IMR-90 (cell line): ENCODE measurements at regions not wholly inside any gene's neighbourhood (a gene's known extent, or its start where the extent isn't known, plus 50 kb on each side); places are given as distances from the start of the nearest gene placed in this dataset.

ENCODE experiments used
- ATAC-seq: fragments of 200-7000 bp; cut with Tn5 transposase; 2 replicates; pipeline ENCODE4 v1.9.1; 2020; ENCODE audit warnings: low read depth, mild to moderate bottlenecking, moderate library complexity
- BruUV-seq: library from RNA; stranded (reverse); fragments of 400-500 nt; replicated peaks from 2 replicates; lab custom pipeline; 2021; lab: Mats Ljungman, UMichigan
- CTCF ChIA-PET: fragments of 300-600 bp; formaldehyde crosslinking; extraction: SDS; loops from one replicate; lab custom pipeline; 2021; ENCODE audit warnings: antibody characterized with exemption; lab: Yijun Ruan, JAX
- POLR2A ChIA-PET: fragments of 300-600 bp; sonication (Branson Sonifier 250); formaldehyde crosslinking; loops from one replicate; lab custom pipeline; 2022; ENCODE audit warnings: antibody characterized with exemption; ENCODE audit not compliant: unreplicated experiment; lab: Charles Lee
- DNase-seq: peaks from one replicate; pipeline ENCODE4 v3.0.0; 2013
- H2AFZ ChIP-seq: replicated peaks from 2 replicates; pipeline ENCODE3; 2013; ENCODE audit warnings: low read length, mild to moderate bottlenecking; ENCODE audit not compliant: poor library complexity
- H2AK5ac ChIP-seq: 2 replicates; pipeline ENCODE4 v1.6.1; 2013; ENCODE audit warnings: low read depth, low read length, inconsistent platforms
- H2AK9ac ChIP-seq: replicated peaks from 2 replicates; pipeline ENCODE3; 2013; ENCODE audit warnings: mild to moderate bottlenecking, low read depth, low read length, moderate library complexity; ENCODE audit not compliant: poor library complexity
- H2BK120ac ChIP-seq: 2 replicates; pipeline ENCODE4 v1.6.1; 2013; ENCODE audit warnings: low read depth, low read length, inconsistent platforms
- H2BK15ac ChIP-seq: 3 replicates; pipeline ENCODE4 v1.6.1; 2013; ENCODE audit warnings: low read depth, low read length, inconsistent platforms
- H2BK20ac ChIP-seq: 2 replicates; pipeline ENCODE4 v1.6.1; 2013; ENCODE audit warnings: low read depth, mild to moderate bottlenecking, inconsistent platforms, low read length, moderate library complexity
- H2BK5ac ChIP-seq: 2 replicates; pipeline ENCODE4 v1.6.1; 2013; ENCODE audit warnings: mild to moderate bottlenecking, low read depth, low read length, inconsistent platforms; ENCODE audit not compliant: poor library complexity, severe bottlenecking
- H3K14ac ChIP-seq: replicated peaks from 2 replicates; pipeline ENCODE4 v1.6.1; 2013; ENCODE audit warnings: low read depth, low read length, inconsistent platforms
- H3K18ac ChIP-seq: 2 replicates; pipeline ENCODE4 v1.6.1; 2013; ENCODE audit warnings: low read depth, low read length, control low read depth
- H3K23ac ChIP-seq: 2 replicates; pipeline ENCODE4 v1.6.1; 2013; ENCODE audit warnings: low read depth, low read length, inconsistent platforms
- H3K27ac ChIP-seq: 2 replicates; pipeline ENCODE4 v1.5.1; 2013; ENCODE audit warnings: mild to moderate bottlenecking, control low read depth, low read length; ENCODE audit not compliant: insufficient read depth
- H3K27me3 ChIP-seq: 2 replicates; pipeline ENCODE4 v1.6.1; 2013; ENCODE audit warnings: low read length; ENCODE audit not compliant: control insufficient read depth, insufficient read depth
- H3K36me3 ChIP-seq: 2 replicates; pipeline ENCODE4 v1.6.1; 2013; ENCODE audit warnings: low read length, mixed read lengths; ENCODE audit not compliant: control insufficient read depth, insufficient read depth
- H3K4ac ChIP-seq: 2 replicates; pipeline ENCODE4 v1.6.1; 2013; ENCODE audit warnings: low read depth, low read length, inconsistent platforms
- H3K4me1 ChIP-seq: 2 replicates; pipeline ENCODE4 v1.6.1; 2013; ENCODE audit warnings: low read length, mixed read lengths; ENCODE audit not compliant: control insufficient read depth, insufficient read depth
- H3K4me2 ChIP-seq: 2 replicates; pipeline ENCODE4 v1.6.1; 2013; ENCODE audit warnings: low read depth, mild to moderate bottlenecking, control low read depth, low read length, moderate library complexity
- H3K4me3 ChIP-seq: 2 replicates; pipeline ENCODE4 v1.5.1; 2013; ENCODE audit warnings: low read depth, mild to moderate bottlenecking, control low read depth, low read length, moderate library complexity; ENCODE audit not compliant: insufficient read depth
- H3K56ac ChIP-seq: 2 replicates; pipeline ENCODE4 v1.6.1; 2013; ENCODE audit warnings: low read length, inconsistent platforms; ENCODE audit not compliant: insufficient read depth; ENCODE audit errors: extremely low read depth
- H3K79me1 ChIP-seq, 2 experiments: 2 replicates each; pipeline ENCODE4 v1.6.1; 2013; ENCODE audit warnings: low read length in 2 of 2, inconsistent platforms in 1 of 2, low read depth in 1 of 2
- H3K9ac ChIP-seq: 2 replicates; pipeline ENCODE4 v1.6.1; 2013; ENCODE audit warnings: low read depth, low read length, control low read depth
- H3K9me1 ChIP-seq: 2 replicates; pipeline ENCODE4 v1.6.1; 2013; ENCODE audit warnings: low read length, inconsistent platforms; ENCODE audit not compliant: insufficient read depth
- H3K9me3 ChIP-seq: 2 replicates; pipeline ENCODE4 v1.6.1; 2013; ENCODE audit warnings: low read length; ENCODE audit not compliant: control insufficient read depth, insufficient read depth
- H4K20me1 ChIP-seq: 2 replicates; pipeline ENCODE4 v1.6.1; 2013; ENCODE audit warnings: low read length, inconsistent platforms; ENCODE audit not compliant: insufficient read depth
- H4K5ac ChIP-seq: 2 replicates; pipeline ENCODE4 v1.6.1; 2013; ENCODE audit warnings: mild to moderate bottlenecking, low read depth, low read length, control low read depth
- H4K8ac ChIP-seq, 2 experiments: 2 replicates each; pipeline ENCODE4 v1.6.1; 2013; ENCODE audit warnings: low read depth in 2 of 2, low read length in 2 of 2, control low read depth in 1 of 2, inconsistent platforms in 1 of 2
- H4K91ac ChIP-seq: 2 replicates; pipeline ENCODE4 v1.6.1; 2013; ENCODE audit warnings: low read depth, low read length, inconsistent platforms; ENCODE audit not compliant: insufficient read depth
- CHD1 ChIP-seq: IDR thresholded peaks from 2 replicates; pipeline ENCODE4 v1.6.1; 2012; ENCODE audit warnings: low read depth, low read length, improper control_type of control experiment
- MAZ ChIP-seq: IDR thresholded peaks from 2 replicates; pipeline ENCODE4 v1.6.1; 2012; ENCODE audit warnings: low read depth, mild to moderate bottlenecking, low read length, improper control_type of control experiment, moderate library complexity, borderline replicate concordance
- RFX5 ChIP-seq: IDR thresholded peaks from 2 replicates; pipeline ENCODE4 v1.8.0; 2012; ENCODE audit warnings: low read depth, mild to moderate bottlenecking, low read length, moderate library complexity
- WGBS, 2 experiments: methylation state at CpG; one replicate each; pipeline versions ENCODE4 v1.1.5 to v1.1.7; 2013; ENCODE audit warnings: missing lambda C conversion rate in 2 of 2; ENCODE audit not compliant: insufficient read length in 1 of 2; ENCODE audit errors: extremely low coverage in 2 of 2; 5-methylcytosine and 5-hydroxymethylcytosine counted together
- dilution Hi-C: fragments of 300-500 bp; cut with HindIII; formaldehyde crosslinking; loops from one replicate; pipeline ENCODE4 v1.14.3; 2018; ENCODE audit warnings: low sequenced_read_pairs; ENCODE audit not compliant: unreplicated experiment
- in situ Hi-C: fragments of 300-500 bp; cut with MboI; formaldehyde crosslinking; loops from 3 replicates; pipeline ENCODE4 v1.14.3; 2019; ENCODE audit warnings: low sequenced_read_pairs, inconsistent platforms, mixed read lengths
- intact Hi-C: fragments of 100-400 bp; cut with micrococcal nuclease; formaldehyde crosslinking; loops from 2 replicates; pipeline ENCODE4 v1.10.0; 2022

DNA sequence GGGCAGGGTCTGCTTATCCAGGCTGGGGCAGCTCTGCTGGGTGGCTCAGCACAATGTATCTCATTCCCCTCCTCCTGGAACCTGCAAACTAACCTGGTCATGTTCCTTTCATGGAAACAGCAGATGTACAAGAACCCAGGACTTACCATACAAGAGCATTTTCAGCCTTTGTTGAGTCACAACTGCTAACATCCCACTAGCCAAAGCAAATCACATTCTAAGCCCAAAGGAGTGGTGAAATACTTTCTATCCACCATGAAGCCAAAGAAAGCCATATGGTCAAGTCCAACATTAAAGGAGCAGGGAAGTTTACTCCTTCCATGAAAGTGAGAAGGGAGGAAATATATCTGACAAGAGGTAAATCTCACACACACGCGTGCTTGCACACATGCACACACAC, 163.0 kb downstream of the IRS1 start:
- peaks cover 7% of the 10 kb centered on the region; the same call in 1 of the 2 replicates for H3K9me1 ChIP-seq
- intact Hi-C loops: no loop called here
- no peaks in the 10 kb centered on the region; the same call in 1 of the 2 replicates for H3K9me3 ChIP-seq
- peak overlapping the region; percentile 66; the same call in 1 of the 2 replicates for H2AK5ac ChIP-seq
- no peaks in the 10 kb centered on the region for H3K27me3 ChIP-seq
- ATAC-seq (no peak), DNase-seq (peak; percentile 45)
- no peak overlapping the region for H2AK9ac ChIP-seq
- no peak overlapping the region for H3K4me2 ChIP-seq
- H3K18ac ChIP-seq: peak overlapping the region; percentile 79; the same call in 1 of the 2 replicates
- no peaks in the 10 kb centered on the region for H3K79me1 ChIP-seq
- no peak overlapping the region for H3K14ac ChIP-seq
- no peak overlapping the region for H3K9ac ChIP-seq
- peak overlapping the region; percentile 24; the same call in 1 of the 2 replicates for H4K5ac ChIP-seq
- no TSS peak for BruUV-seq
- H2BK15ac ChIP-seq: peak overlapping the region; percentile 36; the same call in 1 of the 3 replicates
- H3K23ac ChIP-seq: no peak overlapping the region
- no peak overlapping the region; the same call in 1 of the 2 replicates for H2BK20ac ChIP-seq
- no CpG with 5 or more reads among the region's 2 CpGs for WGBS, 2 experiments
- H3K4me1 ChIP-seq: peaks cover 2% of the 10 kb centered on the region
- H3K56ac ChIP-seq: no peak overlapping the region
- H2AFZ ChIP-seq: no peak overlapping the region
- TF ChIP-seq MAZ (no peak), RFX5 (no peak), CHD1 (no peak)
- no peaks in the 10 kb centered on the region for H4K20me1 ChIP-seq
- dilution Hi-C loops: no loop called here
- POLR2A ChIA-PET: no interaction called here
- H2BK5ac ChIP-seq: no peak overlapping the region
- peak overlapping the region; percentile 35; the same call in 1 of the 2 replicates for H2BK120ac ChIP-seq
- H3K4ac ChIP-seq: no peak overlapping the region
- no peak overlapping the region for H4K91ac ChIP-seq
- CTCF ChIA-PET: no interaction called here
- no peak overlapping the region for H3K4me3 ChIP-seq
- no peak overlapping the region for H3K27ac ChIP-seq
- no peaks in the 10 kb centered on the region for H3K36me3 ChIP-seq
- in situ Hi-C loops: no loop called here
- no peak overlapping the region for H4K8ac ChIP-seq
